NCI-H1436 treated with DMSO at 0.1 percent for 48 hours (cell line): ENCODE measurements at regions not wholly inside any gene's neighbourhood (a gene's known extent, or its start where the extent isn't known, plus 50 kb on each side); places are given as distances from the start of the nearest gene placed in this dataset.
"Not testable (repeated sequence)": the region's sequence is repeated elsewhere in the genome, so short reads cannot be mapped to it uniquely, and the experiment has no call there.

ENCODE experiments used
- DNase-seq: peaks from one replicate; lab custom pipeline; 2025; lab: John Stamatoyannopoulos, UW

DNA sequence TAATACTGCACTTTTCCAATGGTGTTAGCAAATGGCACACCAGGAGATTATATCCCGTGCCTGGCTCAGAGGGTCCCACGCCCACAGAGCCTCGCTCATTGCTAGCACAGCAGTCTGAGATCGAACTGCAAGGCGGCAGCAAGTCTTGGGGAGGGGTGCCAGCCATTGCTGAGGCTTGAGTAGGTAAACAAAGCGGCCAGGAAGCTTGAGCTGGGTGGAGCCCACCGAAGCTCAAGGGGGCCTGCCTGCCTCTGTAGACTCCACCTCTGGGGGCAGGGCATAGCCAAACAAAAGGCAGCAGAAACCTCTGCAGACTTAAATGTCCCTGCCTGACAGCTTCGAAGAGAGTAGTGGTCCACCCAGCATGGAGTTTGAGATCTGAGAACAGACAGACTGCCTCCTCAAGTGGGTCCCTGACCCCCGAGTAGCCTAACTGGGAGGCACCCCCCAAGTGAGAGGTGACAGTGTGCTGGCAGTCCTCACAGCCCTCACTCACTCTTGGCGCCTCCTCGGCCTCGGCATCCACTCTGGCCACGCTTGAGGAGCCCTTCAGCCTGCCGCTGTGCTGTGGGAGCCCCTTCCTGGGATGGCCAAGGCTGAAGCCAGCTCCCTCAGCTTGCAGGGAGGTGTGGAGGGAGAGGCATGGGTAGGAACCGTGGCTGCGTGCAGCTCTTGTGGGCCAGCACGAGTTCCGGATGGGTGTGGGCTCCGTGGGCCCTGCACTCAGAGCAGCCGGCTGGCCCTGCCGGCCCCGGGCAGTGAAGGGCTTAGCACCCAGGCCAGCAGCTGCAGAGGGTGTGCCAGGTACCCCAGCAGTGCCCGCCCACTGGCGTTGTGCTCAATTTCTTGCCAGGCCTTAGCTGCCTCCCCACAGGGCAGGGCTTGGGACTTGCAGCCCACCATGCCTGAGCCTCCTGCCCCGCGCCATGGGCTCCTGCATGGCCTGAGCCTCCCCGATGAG, 188.0 kb downstream of the MMUT start:
- not testable (repeated sequence) for DNase-seq

DNA sequence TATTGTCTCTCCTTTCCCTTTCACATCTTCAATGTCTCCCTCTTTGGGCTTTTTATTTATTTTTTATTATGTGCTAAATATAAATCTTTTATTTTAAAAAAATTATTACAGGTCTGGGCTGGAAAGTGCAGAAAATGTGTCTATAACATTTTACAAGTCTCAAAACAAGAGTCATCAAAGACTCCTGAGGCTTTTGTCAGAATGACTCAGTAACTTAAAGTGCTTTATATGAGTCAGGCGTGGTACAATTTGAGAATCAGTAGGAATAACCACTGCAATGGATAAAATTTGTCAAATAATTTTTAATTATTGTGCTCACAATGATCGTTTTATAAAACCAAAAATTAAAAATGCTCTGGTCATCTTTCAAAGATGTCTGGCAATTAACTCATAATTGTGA, 193.9 kb downstream of the MMUT start:
- DNase-seq = no peak

DNA sequence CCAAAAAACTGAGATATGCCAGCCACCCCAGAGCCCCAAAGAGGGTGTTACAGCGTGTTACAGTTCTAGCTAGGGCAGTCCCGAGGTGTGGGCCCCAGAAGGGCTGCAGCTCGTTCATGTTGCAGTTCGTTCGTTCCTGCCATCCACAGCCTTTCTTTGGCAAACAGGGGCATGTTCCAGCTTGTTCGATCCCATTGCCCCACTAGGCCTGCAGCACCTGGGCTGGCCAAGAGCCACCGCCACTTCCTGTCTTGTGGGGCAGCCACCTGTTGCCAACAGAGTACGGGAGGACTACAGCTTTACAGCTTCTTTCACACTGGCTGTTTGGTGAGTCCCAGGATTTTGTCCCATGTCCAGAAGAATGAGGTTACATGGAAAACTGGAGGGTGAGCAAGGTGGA, 198.1 kb downstream of the MMUT start:
- DNase-seq = no peak

DNA sequence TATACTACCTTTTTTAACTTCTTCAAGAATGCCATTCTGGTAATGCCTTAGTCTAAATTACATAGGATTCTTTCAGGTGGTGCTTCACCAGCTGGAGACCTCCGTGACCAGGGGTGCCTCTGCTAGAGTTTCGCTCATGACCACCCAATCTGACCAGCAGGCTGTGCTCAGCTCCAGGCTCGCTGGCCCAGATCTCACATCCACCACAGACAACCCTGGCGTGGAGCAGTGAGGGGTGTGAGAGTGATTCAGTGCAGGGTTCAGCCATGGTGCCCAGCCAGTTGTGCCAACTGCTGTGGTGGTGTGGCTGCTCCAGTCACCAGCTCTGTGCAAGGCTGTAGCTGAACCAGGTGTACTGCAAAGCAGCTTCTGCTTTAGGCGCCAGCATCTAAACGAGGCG, 198.6 kb downstream of the MMUT start:
- DNase-seq = no peak

DNA sequence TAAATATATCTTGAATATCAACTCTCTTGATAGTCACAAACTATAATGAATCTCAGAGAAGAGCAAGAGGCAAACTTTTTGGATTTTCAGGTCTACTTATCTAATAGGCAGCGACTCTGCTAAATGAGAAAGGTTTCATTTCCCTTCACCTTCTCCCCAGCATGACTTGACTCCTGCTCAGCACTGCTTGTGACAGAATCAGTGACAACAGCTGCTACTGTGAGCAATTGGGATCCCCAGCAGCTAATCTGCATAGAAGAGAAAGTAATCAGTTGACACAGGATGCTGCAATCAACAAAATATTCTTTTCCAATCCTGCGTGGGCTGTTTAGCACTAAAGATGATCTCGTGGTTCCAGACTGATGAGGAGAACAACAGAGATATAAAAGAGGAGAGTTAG, 205.5 kb downstream of the MMUT start:
- no peak for DNase-seq

DNA sequence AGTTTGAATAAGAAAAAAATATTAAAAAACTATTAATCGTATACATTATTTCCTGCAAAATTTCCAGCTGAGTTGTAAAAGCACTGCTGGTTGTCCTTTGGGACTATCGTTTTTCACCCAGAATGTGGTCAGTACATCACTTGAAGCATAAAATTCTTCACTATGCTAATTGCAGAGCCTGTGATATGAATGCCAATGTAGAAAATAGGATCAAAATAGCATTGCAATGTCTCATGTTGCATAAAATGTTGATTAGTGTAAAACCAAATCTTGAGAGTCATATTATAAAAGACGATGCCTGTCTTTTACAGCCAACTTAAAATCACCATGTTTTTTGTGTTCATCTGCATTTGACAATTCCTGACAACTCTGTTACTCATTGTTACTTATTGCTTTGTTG, 207.7 kb downstream of the MMUT start:
- no peak for DNase-seq

DNA sequence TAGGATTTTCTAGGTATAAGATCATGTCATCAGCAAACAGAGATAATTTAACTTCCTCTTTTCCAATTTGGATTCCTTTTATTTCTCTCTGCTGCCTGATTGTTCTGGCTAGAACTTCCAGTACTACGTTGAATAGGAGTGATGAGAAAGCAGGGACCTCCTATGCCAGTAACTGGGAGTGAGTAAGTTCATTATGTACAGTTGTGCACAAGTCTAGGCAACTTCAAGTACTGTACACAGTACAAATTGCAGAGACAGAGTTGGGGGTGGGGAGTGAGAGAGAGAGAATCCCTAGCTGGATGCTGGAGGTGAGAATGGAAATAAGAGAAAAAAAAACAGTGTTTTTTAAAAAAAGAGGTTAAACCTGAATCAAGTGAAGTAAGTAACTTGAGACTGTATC, 210.2 kb downstream of the MMUT start:
- DNase-seq = no peak

DNA sequence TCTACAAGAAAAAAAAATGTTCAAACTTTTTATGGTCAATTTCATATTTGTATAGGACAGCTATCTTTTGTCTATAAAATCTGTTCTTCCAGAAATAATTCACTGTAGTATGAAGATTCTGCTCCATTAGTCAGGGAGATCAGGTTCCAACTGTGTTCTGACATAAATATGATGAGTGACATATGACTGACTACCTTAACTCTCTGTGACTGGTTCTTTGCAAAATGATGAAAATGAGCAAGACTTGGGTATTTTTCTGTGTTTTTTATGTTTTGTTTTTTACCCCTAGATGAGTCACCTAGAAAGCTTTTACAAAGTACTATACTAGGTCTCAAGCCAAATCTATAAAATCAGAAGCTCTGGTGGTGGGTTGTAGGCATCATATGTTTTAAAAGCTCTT, 229.6 kb downstream of the MMUT start:
- no peak for DNase-seq

DNA sequence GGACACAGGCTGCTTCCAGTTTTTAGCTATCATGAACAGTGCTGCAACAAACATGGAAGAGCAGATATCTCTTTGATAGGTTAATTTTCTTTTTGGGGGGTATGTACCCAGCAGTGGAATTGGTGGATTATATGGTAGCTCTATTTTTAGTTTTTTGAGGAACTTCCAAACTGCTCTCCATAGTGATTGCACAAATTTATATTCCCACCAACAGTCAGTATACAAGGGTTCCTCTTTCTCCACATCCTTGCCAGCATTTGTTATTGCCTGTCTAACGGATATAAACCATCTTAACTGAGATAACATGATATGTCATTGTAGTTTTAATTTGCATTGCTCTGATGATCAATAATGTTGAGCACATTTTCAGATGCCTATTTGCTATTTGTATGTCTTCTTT, 237.6 kb downstream of the MMUT start:
- no peak for DNase-seq

DNA sequence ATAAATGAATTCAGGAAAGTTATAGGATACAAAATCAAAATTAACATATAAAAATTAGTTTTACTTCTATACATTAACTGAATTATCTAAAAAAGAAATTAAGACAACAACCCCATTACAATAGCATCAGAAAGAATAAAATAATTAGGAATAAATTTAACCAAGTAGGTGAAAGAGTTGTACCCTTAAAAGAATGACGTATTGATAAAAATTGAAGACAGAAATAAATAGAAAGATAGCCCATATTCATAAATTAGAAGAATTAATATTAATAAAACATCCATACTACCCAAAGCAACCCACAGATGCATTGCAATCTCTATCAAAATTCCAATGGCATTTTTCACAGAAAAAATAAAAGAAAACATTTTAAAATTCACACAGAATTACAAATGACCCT, 242.8 kb downstream of the MMUT start:
- no peak for DNase-seq

DNA sequence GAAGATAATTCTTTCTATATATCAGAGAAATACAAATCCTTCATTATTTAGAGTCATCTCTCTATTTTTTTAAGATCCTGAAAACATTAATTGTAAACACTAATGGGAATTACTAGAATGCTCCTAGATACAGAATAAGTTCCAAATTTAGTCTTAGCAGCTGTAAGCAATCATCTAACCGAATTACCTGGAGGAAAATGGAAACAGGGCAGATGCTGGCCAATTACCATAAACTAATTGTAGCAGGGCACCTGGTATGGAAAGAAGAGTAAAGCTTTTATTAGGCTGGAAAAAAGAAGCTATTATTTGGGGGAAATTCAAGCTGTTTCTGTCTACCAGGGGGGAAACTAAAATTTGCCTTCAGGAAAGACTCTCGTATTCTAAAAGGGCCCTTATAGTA, 257.5 kb downstream of the MMUT start:
- no peak for DNase-seq

DNA sequence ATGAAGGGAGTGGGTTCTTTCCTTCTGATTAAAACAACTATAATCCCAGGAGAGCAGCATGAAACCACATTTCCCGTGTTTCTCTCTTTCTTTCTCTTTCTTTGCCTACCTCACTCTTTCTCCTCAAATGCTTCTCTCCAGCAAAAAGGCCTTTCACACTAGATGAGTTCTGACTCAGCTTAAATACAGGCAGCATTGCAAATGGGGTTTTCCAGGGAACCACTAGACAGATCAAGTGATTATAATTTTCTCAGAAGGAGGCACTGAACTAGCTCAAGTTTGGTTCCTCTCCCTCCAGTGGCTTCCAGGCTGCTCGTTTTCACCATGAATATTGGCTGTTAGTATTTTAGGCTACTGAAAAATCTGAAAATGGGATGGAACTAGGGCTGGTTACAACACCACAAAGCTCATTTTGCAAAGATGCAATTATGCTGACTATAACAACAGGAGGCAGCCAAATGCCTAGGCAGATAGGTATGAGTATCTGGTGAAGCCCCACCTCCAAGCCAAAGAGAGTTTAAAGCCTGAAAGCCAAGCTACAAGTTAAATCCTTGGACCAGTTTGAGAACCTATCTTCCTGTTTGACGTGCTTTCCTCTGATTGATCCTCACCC, 260.0 kb downstream of the MMUT start:
- DNase-seq = no peak

DNA sequence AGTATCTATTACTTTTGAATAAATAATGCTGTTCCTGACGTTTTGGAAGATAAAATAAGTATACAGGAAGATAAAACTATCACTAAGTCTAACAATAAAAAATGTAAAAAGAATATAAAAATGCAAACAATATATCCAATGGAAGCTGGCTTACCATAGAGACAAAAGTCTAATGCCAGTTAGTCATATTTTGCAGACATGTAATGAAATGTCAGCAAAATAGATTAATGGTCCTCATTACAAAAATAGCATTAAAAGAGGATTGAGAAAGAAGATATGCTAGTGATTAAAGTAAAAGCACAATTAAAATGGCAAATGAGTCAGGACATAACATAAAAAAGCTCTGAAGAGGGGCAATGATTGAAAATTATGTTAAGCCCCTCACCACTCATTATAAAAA, 265.0 kb downstream of the MMUT start:
- no peak for DNase-seq

DNA sequence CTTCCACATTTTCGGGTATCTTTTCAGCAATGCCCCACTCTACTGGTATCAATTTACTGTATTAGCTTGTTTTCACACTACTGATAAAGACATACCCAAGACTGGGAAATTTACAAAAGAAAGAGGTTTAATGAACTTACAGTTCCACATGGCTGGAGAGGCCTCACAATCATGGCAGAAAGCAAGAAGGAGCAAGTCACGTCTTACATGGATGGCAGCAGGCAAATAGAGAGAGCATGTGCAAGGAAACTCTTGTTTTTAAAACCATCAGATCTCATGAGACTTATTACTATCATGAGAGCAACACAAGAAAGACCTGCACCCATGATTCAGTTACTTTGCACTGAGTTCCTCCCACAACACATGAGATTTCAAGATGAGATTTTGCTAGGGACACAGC, 300.7 kb downstream of the MMUT start:
- DNase-seq = not testable (repeated sequence)

DNA sequence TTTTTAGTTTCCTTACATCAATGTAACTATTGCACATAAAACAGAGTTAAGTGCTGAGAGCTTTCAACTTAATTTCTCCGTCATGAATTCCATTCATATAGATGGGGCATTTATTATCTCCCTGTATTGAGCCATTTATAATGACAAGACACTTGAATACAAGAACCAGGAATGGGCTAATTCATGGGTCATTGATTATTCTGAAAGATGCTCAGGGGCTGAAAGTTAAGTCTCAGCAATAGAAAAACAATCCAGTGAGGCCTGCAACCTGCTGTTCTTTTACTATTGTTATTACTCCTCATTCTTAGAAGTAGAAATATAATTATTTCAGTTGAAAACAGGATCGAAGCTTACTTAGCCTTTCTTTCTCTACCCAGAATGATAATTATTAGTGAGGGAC, 307.7 kb downstream of the MMUT start:
- no peak for DNase-seq

DNA sequence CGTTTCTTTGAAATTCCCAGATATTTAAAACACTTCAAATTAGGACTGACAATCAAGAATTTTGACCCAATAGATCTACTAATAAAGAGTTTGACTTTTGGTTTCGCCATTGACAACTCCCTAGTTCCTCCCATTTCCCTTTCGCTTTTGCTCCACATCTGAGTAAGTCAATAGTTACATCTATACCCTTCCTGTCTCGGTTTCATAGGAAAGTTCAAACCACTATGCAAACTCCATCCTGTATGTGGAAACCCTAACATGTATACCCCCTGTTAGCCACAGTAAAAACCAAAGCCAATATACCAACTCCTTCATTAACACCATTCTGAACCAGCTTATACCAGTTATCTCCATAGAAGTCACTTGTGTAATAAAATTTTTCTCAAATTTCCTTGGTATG, 311.1 kb downstream of the MMUT start:
- DNase-seq = no peak

DNA sequence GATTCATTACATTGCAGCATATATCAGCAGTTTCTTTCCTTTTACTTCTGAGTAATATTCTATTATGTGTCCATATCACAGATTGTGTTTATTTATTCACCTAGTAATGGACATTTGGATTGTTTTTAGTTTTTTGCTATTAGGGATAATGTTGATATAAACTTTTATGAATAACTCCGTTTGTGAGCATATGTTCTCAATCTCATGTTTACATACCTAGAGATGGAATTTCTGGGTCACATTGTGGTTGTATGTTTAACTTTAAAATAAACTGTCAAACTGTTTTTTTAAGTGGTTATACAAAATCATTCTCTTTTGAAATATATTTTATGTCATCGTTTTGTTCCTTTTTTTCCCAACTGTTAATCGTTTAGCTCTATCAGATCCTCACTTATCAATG, 311.6 kb downstream of the MMUT start:
- no peak for DNase-seq

DNA sequence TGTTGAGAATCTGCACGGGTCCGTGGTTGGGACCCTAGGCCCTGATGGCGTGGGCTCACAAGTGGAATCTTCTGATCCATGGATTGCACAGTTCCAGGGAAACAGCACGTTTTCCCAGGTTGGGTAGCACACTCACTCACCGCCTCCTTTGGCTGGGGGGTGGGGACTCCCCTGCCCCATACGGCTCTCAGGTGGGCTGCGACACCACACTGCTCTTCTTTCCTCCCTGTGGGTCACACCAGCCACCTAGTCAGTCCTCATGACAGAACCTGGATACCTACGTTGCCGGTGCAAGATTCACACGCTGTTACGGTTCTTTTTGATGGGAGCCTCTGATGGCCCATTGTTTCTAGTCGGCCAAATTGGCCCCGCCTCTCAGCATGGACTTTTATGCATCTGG, 312.0 kb downstream of the MMUT start:
- no peak for DNase-seq

DNA sequence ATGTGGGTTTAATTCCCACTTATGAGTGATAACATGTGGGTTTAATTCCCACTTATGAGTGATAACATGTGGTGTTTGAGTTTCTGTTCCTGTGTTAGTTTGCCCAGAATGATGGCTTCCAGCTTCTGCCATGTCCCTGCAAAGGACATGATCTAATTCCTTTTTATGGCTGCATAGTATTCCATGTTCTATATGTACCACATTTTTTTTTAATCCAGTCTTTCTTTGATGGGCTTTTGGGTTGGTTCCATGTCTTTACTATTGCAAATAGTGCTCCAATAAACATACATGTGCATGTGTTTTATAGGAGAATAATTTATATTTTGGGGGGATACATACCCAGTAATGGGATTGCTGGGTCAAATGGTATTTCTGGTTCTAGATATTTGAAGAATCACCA, 317.8 kb downstream of the MMUT start:
- DNase-seq = no peak

DNA sequence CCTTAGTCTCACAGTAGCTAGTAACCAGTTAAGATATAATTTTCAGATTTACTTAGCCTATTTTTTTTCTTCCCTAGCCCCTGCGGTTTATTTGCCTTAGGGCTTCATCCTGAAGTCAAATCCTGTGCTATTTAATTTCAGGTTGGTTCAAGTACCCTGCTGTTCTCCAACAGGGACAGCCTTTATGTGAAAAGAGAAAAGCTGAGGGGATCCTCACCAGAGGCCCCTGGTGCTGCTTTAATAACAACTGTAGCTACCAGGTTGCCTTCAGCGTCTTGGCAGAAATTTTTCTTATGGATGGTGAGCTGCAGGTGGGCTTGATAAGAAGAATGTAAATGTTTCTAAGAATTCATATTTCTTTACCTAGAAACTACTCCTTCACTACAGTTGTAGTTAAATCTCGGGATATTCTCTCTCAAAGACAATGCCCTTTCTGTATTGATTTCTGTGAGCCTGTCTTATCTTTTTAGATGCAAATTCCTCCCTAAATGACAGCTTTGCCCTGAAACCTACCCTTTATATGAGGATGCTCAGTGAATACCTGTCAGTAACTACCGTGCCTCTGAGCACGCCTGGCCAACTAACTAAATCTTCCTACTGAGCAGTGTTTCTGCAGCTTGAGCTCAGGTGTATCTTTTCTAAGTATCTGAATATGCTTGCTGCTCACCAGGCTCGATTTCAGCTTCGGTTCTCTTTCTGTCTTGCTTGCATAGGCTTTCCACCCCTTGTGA, 320.5 kb downstream of the MMUT start:
- DNase-seq = no peak

DNA sequence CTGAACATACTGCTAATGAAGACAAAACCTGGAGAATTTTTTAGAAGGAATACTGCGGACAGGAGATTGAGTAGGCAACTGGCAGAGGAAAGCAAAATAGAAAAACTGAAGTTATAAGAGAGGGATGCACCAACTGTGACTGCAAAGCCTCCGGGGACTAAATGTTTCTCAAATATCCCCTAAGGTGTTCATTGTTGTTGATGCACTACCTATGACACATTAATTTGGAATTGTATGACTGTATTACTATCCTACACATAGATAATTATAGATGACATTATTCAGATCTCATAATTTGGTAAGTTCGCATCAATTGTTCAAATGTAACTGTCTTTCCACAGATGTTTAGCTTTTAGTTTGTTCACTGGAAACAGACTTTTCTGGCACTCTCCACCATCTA, 341.1 kb downstream of the MMUT start:
- DNase-seq = no peak

DNA sequence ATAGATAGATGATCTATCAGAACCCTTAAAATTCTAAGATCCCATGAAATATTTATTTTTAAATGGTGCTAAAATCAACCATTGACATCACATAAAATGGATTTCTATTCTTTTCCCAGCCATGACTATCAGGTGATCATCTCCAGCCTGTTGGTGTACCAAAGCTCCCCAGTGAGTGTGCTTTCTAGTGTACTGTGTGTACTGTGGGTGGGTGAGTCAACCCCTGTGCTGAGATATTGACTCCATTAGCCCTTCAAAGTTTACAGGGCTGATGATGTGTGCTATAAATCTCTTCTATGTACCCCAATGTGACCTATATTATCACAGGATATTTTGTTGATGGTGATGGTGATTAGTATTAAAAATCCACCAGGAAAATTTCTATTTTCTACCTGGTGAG, 344.6 kb downstream of the MMUT start:
- no peak for DNase-seq

DNA sequence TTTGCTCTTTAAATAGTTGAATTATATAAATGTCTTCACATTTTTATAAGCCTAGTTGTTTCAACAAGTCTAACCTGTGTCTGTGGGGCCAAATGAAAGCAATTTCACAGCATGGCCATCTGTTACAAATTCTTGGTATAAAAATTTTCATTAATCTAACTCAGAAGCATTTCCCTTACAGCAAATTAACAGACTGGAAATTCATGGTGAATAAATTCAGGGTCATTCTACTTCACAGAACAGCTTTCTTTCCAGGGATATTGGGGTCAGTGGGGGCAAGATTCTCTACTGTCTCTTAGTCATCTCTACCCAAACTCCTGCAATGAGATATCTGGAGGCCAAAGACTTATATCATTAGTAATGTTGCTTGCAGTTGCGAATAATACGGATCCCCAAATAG, 352.1 kb downstream of the MMUT start:
- no peak for DNase-seq
